ENCODE measurements at regions not wholly inside any gene's neighbourhood (a gene's known extent, or its start where the extent isn't known, plus 50 kb on each side); places are given as distances from the start of the nearest gene placed in this dataset.

DNA sequence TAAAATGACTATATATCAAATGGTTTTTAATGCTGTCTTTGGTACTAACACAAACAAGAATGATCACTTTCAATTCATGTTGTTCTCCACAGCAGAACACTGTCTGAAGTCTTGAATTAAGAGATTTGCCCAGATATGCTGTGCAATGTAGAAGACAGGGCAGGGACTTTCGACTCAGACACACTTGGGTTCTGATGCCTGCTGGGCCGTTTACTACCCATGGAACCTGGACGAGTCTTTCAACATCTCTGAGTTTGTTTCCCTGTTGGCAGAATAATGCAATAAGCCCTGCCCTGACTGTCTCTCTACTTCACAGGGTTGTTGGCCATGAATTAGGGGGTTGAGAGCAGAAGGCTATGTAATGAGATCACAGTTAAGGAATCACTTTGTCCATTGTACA, 162.6 kb upstream of the TMPO start:
- no peak for TF ChIP-seq POLR2A (IDR thresholded peaks at IDR 0.05)
- TF ChIP-seq, protein P1, sequence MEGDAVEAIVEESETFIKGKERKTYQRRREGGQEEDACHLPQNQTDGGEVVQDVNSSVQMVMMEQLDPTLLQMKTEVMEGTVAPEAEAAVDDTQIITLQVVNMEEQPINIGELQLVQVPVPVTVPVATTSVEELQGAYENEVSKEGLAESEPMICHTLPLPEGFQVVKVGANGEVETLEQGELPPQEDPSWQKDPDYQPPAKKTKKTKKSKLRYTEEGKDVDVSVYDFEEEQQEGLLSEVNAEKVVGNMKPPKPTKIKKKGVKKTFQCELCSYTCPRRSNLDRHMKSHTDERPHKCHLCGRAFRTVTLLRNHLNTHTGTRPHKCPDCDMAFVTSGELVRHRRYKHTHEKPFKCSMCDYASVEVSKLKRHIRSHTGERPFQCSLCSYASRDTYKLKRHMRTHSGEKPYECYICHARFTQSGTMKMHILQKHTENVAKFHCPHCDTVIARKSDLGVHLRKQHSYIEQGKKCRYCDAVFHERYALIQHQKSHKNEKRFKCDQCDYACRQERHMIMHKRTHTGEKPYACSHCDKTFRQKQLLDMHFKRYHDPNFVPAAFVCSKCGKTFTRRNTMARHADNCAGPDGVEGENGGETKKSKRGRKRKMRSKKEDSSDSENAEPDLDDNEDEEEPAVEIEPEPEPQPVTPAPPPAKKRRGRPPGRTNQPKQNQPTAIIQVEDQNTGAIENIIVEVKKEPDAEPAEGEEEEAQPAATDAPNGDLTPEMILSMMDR (IDR thresholded peaks at IDR 0.05) = no peak

Measured in adrenal gland (tissue), 5 donors.